Gastroesophageal sphincter (tissue), 3 donors: ENCODE measurements at regions not wholly inside any gene's neighbourhood (a gene's known extent, or its start where the extent isn't known, plus 50 kb on each side); places are given as distances from the start of the nearest gene placed in this dataset.

Experiments used
- POLR2A ChIP-seq, 2 donors: fragments of 450-650 bp; IDR thresholded peaks; one replicate each; pipeline ENCODE4 v1.6.1; 2017; ENCODE audit warnings: antibody characterized with exemption in 2 of 2, mild to moderate bottlenecking in 2 of 2, moderate library complexity in 1 of 2
- POLR2AphosphoS5 ChIP-seq: sonication (generic); formaldehyde crosslinking; IDR thresholded peaks from one replicate; pipeline ENCODE4 v1.6.1; 2017; ENCODE audit warnings: antibody characterized with exemption
- TF ChIP-seq, protein P1 (sequence below), 4 experiments: fragments of 200-600 bp in 2 of 4; fragments of 450-650 bp in 2 of 4; sonication (generic) in 1 of 4; IDR thresholded peaks; one replicate each; pipeline ENCODE4 v1.5.1; 2017 to 2019; ENCODE audit warnings: antibody characterized with exemption in 4 of 4, mild to moderate bottlenecking in 2 of 4, moderate library complexity in 2 of 4

GRCh38 chr3:5822843-5823242, 635.3 kb downstream of the EDEM1 start:
- TF ChIP-seq, protein P1, sequence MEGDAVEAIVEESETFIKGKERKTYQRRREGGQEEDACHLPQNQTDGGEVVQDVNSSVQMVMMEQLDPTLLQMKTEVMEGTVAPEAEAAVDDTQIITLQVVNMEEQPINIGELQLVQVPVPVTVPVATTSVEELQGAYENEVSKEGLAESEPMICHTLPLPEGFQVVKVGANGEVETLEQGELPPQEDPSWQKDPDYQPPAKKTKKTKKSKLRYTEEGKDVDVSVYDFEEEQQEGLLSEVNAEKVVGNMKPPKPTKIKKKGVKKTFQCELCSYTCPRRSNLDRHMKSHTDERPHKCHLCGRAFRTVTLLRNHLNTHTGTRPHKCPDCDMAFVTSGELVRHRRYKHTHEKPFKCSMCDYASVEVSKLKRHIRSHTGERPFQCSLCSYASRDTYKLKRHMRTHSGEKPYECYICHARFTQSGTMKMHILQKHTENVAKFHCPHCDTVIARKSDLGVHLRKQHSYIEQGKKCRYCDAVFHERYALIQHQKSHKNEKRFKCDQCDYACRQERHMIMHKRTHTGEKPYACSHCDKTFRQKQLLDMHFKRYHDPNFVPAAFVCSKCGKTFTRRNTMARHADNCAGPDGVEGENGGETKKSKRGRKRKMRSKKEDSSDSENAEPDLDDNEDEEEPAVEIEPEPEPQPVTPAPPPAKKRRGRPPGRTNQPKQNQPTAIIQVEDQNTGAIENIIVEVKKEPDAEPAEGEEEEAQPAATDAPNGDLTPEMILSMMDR (IDR thresholded peaks at IDR 0.05), result no peak
- no peak for TF ChIP-seq POLR2A (IDR thresholded peaks at IDR 0.05)
- no peak for TF ChIP-seq POLR2AphosphoS5
